NCI-H146 treated with DMSO at 0.1 percent for 48 hours (cell line): ENCODE measurements at regions not wholly inside any gene's neighbourhood (a gene's known extent, or its start where the extent isn't known, plus 50 kb on each side); places are given as distances from the start of the nearest gene placed in this dataset.
A peak's percentile ranks its signal among the peaks of the same experiment; 100 is the strongest.
"Not testable (repeated sequence)": the region's sequence is repeated elsewhere in the genome, so short reads cannot be mapped to it uniquely, and the experiment has no call there.

Source experiments
- DNase-seq: peaks from one replicate; lab custom pipeline; 2025; ENCODE audit not compliant: unreplicated experiment; lab: John Stamatoyannopoulos, UW

GRCh38 chr5:17755406-17755805 is 121.1 kb downstream of the TAF11L14 start:
- not testable (repeated sequence) for DNase-seq

- no peak for DNase-seq
These were observed 127.1 kb downstream of the TAF11L14 start for GRCh38 chr5:17761326-17761725.

GRCh38 chr5:17763301-17763700 is 129.0 kb downstream of the TAF11L14 start:
- DNase-seq: no peak

GRCh38 chr5:17766031-17766430 is 131.8 kb downstream of the TAF11L14 start:
- no peak for DNase-seq

GRCh38 chr5:17769277-17769676 is 135.0 kb downstream of the TAF11L14 start:
- no peak for DNase-seq

GRCh38 chr5:17772232-17772631 is 138.0 kb downstream of the TAF11L14 start:
- no peak for DNase-seq

GRCh38 chr5:17785774-17786173 is 151.5 kb downstream of the TAF11L14 start:
- no peak for DNase-seq

GRCh38 chr5:17788351-17788750 is 154.1 kb downstream of the TAF11L14 start:
- DNase-seq: no peak

GRCh38 chr5:17794201-17794600 is 159.9 kb downstream of the TAF11L14 start:
- DNase-seq: no peak

- no peak for DNase-seq
These were observed 160.6 kb downstream of the TAF11L14 start for GRCh38 chr5:17794815-17795214.

GRCh38 chr5:17796142-17796541 is 161.9 kb downstream of the TAF11L14 start:
- DNase-seq: no peak

GRCh38 chr5:17796757-17797396 is 162.6 kb downstream of the TAF11L14 start:
- DNase-seq: no peak

- DNase-seq: no peak
These were observed 165.3 kb downstream of the TAF11L14 start for GRCh38 chr5:17799521-17799920.

- peak; percentile 51 for DNase-seq
These were observed 167.3 kb downstream of the TAF11L14 start for GRCh38 chr5:17801595-17801994.

GRCh38 chr5:17802256-17802655 is 168.0 kb downstream of the TAF11L14 start:
- DNase-seq: peak; percentile 51

GRCh38 chr5:17803971-17804370 is 169.7 kb downstream of the TAF11L14 start:
- no peak for DNase-seq

- no peak for DNase-seq
These were observed 171.1 kb downstream of the TAF11L14 start for GRCh38 chr5:17805227-17805825.

- no peak for DNase-seq
These were observed 172.7 kb downstream of the TAF11L14 start for GRCh38 chr5:17806818-17807468.

- DNase-seq: peak; percentile 74
These were observed 174.3 kb downstream of the TAF11L14 start for GRCh38 chr5:17808566-17808965.

- no peak for DNase-seq
These were observed 176.5 kb downstream of the TAF11L14 start for GRCh38 chr5:17810734-17811133.

GRCh38 chr5:17813214-17813613 is 179.0 kb downstream of the TAF11L14 start:
- DNase-seq: no peak

- DNase-seq: no peak
These were observed 182.2 kb downstream of the TAF11L14 start for GRCh38 chr5:17816505-17816904.
